ENCODE measurements at regions not wholly inside any gene's neighbourhood (a gene's known extent, or its start where the extent isn't known, plus 50 kb on each side); places are given as distances from the start of the nearest gene placed in this dataset.
A peak's percentile ranks its signal among the peaks of the same experiment; 100 is the strongest.
"Not testable (repeated sequence)": the region's sequence is repeated elsewhere in the genome, so short reads cannot be mapped to it uniquely, and the experiment has no call there.

GRCh38 chr2:83229443-83229842 is 1229.6 kb downstream of the SUCLG1 start:
- DNase-seq: no peak

- no peak for DNase-seq
Measured at GRCh38 chr2:83224591-83225200, 1234.4 kb downstream of the SUCLG1 start.

GRCh38 chr2:83221258-83221657 is 1237.8 kb downstream of the SUCLG1 start:
- no peak for DNase-seq

- no peak for DNase-seq
Measured at GRCh38 chr2:83217854-83218253, 1241.2 kb downstream of the SUCLG1 start.

GRCh38 chr2:83196225-83196624 is 1262.9 kb downstream of the SUCLG1 start:
- DNase-seq: peak; percentile 26

GRCh38 chr2:83191316-83191715 is 1267.8 kb downstream of the SUCLG1 start:
- no peak for DNase-seq

DNA sequence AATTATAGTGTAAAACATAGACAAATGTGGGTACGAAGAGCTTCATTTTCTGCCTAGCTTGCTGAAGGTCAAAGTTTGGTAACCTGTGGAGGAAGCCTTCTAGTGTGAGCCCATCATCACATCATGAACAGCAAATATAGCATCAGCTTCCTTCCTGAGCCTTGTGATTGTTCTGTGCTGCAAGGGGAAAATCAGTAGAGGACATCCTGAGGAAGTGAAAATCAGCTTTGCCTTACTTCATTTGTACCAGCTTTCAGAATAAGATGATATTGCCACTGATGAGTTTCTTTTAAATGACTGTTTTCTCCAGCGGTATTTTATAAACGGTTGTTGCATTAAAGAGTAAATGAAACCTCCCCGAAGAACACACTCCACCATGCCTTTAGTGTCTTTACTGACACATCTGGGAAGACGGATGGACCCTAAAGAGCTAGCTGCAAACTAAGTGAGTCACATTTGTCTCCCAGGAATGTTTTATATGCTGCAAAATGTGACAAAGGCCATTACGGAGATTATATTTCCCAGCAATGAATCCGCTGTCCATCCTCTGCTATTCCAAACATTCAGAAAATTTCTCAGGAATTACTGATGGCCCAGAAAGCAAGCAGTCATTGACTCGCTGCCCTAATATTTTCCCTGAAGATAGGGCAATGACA is 1272.8 kb downstream of the SUCLG1 start:
- no peak for DNase-seq

DNA sequence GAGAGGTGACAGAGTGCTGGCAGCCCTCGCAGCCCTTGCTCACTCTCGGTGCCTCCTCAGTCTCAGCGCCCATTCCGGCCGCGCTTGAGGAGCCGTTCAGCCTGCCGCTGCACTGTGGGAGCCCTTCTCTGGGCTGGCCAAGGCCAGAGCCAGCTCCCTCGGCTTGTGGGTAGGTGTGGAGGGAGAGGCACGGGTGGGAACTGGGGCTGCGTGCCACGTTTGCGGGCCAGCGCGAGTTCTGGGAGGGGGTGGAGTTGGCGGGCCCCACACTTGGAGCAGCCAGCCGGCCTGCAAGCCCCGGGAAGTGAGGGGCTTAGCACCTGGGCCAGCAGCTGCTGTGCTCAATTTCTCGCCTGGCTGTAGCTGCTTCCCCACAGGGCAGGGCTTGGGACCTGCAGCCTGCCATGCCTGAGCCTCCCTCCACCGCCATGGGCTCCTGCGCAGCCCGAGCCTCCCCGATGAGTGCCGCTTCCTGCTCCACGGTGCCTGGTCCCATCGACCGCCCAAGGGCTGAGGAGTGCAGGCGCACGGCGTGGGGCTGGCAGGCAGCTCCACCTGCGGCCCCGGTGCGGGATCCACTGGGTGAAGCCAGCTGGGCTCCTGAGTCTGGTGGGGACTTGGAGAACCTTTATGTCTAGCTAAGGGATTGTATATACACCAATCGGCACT is 1278.1 kb downstream of the SUCLG1 start:
- not testable (repeated sequence) for DNase-seq

GRCh38 chr2:83176539-83176938 is 1282.5 kb downstream of the SUCLG1 start:
- DNase-seq: no peak

DNA sequence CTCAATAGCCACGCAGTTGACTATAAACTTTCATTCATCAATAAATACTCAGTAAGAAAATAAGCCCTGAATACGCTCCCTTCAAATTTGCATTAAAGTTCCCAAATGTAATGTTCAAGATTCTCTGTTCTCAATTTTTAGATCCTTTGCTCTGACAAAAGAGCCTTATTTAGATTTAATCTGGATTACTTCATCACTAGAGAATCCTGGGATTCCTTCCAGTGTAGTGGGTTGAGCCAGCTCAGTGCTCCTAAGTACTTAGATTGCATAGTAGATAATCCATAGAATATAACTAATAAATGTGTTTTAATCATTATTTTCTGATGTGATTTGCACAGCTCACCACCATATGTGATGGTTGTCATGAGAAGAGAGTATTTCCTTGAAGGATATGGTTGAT is 1286.2 kb downstream of the SUCLG1 start:
- no peak for DNase-seq

DNA sequence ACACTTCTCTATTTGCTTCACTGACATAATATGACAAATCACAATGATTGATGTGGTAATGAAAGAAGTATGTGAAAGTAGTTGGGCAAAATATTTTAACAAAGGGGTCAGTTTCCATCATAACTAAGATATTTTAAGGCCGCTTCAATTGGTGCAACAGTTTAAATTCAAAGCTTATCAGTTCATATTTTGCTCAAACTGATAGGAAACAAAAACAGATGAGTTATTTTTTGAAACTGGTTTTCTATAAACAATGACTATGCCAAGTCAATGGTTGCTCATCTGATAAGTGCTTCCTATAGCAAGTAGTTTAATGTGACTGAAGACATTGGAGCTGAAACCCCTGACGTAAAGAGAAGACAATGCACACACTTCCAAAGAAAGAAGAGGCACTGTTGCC is 1290.7 kb downstream of the SUCLG1 start:
- DNase-seq: no peak

DNA sequence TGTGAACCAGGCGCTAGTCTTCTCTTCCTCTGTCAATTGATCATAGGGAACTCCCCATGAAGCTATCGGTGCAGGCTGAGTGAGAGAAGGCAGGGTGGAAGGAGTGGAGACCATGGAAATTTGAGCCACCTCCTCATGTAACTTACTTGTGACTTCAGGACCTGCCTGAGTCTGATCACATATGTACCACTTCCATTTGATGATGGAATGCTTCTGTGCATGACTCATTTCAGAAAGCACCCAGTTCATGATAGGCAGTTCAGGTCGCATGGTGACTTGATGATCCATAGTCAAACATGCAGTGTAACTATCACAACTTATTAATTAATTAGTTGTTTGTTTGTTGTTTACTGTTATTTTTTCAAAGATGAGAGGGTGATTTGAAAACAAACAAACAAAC is 1296.7 kb downstream of the SUCLG1 start:
- DNase-seq: no peak

DNA sequence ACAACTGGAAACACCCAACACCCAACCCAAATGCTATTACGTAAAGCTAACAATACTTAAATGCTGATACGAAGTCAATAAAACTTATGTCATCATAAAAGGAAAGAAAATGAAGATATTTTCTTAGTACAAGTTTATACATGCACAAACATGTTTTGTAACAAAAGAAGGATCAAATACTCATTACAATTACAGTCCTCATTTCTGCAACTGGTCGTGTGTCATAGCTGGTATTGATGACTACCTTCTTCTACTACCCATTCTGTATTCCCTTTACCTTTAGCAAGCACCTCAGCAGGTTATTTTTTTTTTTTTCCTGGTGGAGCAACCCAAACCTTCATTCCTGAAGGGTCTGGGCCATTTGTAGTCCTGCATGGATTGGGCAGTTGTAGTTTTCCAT is 1298.5 kb downstream of the SUCLG1 start:
- no peak for DNase-seq

DNA sequence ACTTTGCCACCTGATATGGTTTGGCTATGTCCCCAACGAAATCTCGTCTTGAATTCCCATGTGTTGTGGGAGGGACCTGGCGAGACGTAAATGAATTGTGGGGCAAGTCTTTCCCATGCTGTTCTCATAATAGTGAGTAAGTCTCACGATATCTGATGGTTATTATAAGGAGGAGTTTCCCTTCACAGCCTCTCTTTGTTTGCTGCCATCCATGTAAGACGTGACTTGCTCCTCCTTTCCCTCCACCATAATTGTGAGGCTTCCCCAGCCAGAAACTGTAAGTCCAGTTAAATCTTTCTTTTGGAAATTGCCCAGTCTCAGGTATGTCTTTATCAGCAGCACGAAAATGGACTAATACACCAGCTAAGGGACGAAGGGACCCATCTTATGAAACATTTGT is 1303.3 kb downstream of the SUCLG1 start:
- no peak for DNase-seq

DNA sequence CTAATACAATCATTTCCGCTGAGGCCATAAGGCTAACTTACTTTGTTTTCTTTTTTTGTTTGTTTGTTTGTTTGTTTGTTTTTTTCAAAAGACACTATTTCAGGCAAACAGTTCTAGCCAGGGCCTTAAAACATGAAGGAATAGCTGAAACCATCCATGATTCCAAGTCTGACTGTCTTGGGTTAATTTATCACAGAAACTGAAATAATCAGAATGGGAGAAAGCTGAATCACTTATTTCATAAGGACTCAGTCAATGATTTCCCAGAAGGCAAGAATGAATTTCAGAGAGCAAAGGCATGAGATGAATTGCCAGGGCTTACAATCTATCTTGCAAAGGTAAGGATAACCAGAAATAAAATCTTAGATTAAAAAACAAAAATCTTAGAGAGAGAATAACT is 1315.1 kb downstream of the SUCLG1 start:
- no peak for DNase-seq

DNA sequence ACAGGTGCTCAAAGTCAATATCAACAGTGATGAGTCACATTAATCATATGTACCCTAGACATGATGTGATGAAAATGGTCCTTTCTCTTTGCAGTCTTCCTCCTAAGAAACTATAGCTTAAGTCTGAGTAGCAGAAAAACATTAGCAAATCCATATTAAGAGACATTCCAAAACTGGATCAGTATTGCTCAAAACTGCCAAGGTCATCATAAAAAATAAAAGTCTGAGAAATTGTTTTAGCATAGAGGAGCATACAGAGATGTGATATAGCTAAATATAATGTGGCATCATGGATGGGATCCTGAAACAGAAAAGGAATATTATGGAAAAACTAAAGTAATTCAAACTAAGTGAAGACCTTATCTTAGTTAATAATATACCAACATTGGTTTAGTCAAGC is 1316.1 kb downstream of the SUCLG1 start:
- no peak for DNase-seq

- no peak for DNase-seq
Measured at GRCh38 chr2:83115606-83116005, 1343.5 kb downstream of the SUCLG1 start.

DNA sequence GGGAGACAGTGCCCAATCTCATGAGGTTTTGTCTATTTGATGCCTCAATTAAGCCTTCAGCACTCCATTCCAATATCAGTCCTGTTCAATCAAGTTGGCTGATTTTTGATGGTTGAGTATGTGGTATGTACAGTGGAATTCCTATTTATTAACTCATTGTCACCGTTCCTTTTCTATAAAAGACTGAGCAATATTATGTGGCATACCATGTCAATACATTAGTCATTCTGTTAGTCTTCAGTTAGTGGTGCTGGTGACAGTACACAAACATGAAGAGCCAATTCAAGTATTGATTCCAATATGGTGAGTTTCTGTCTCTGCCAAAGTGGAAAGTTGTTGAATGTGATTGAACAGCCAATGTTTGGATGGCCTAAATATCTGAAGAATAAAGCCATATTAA is 1343.9 kb downstream of the SUCLG1 start:
- no peak for DNase-seq

DNA sequence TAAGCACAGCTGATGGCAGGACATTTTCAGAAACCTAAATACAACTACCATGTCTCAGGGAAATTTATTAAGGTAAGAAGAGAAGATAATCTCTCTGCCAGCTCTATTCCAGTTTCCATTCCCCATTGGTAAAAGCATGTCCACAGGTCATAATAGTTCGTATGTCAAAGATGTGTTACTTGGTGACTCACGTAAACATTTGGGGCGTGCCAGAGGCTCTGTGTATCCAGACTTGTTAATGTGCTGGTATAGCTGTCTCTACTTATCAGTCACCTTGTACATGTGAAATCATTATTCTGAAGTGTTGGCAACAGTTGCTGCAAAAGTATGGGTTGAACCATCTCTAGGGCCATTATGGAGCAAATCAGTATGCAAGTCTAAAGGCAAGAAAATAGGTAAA is 1345.1 kb downstream of the SUCLG1 start:
- no peak for DNase-seq

- no peak for DNase-seq
Measured at GRCh38 chr2:83112858-83113257, 1346.2 kb downstream of the SUCLG1 start.

DNA sequence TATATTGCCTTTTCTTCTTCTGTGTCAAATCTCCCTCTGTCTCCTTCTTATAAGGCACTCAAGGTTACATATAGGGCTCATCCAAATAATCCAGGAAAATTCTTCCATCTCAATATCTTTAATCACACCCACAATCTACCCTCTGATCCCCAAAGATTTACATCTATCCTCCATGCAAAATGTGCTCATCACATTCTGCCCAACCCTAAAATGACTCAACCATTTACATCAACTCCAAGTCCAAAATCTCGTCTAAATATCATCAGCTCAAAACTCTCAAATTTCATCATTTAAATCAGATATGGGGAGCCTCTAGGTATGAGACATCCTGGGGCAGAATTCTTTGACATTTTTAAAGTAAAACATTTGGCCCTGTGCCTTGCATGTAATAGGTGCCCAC is 1349.8 kb downstream of the SUCLG1 start:
- no peak for DNase-seq

DNA sequence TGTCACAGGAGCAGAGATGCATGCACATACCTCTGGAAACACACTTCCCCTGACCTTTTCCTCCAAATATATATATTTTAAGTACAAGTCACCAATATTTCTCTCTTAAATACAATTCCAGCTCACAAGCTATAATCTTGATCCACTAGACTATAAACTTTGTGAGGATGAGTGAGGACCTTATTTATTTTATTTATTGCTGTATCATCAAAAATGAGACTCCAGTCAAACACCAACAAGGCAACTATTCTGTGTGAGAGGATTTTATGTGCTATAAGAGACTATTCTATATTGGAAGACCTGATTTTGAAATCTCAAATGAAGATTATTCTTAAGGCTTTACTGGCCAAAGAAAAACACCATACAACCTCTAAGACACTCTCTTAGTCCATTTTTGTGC is 1352.2 kb downstream of the SUCLG1 start:
- no peak for DNase-seq

GRCh38 chr2:83104202-83104601 is 1354.9 kb downstream of the SUCLG1 start:
- no peak for DNase-seq

- no peak for DNase-seq
Measured at GRCh38 chr2:83103613-83104012, 1355.5 kb downstream of the SUCLG1 start.

DNA sequence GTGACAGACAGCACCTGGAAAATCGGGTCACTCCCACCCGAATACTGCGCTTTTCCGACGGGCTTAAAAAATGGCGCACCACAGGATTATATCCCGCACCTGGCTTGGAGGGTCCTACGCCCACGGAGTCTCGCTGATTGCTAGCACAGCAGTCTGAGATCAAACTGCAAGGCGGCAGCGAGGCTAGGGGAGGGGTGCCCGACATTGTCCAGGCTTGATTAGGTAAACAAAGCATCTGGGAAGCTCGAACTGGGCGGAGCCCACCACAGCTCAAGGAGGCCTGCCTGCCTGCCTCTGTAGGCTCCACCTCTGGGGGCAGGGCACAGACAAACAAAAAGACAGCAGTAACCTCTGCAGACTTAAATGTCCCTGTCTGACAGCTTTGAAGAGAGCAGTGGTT is 1370.0 kb downstream of the SUCLG1 start:
- DNase-seq: not testable (repeated sequence)
